ENCODE measurements at regions not wholly inside any gene's neighbourhood (a gene's known extent, or its start where the extent isn't known, plus 50 kb on each side); places are given as distances from the start of the nearest gene placed in this dataset.

DNA sequence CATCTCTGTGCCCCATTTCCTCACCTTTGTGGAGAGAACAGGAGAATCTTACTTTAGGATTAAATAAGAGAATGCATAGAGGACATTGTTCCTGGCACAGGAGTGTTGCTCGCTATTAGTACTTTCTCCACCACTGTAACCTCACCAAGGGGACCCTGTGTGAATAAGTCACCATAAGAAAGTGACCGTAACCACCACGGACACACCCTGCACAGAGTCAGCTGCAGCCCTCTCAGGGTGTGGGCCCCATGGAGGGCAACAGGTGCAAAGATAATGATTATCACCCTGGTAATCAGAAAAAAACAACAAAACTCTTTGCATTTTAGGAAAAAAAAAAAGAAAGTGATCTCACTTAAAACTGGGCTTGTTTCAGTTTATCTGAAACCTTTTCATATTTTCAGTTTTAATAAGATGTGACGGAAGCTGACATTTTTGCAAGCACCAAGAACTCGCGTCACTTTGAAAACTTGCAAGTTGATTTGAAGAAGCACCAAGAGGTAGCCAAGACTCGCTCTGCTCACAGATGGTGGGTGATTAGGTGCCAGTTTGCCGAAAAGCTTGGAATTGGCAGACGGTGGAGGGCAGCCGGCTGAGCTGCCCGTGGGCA is 87.0 kb upstream of the VRK1 start:
- TF ChIP-seq, protein P1, sequence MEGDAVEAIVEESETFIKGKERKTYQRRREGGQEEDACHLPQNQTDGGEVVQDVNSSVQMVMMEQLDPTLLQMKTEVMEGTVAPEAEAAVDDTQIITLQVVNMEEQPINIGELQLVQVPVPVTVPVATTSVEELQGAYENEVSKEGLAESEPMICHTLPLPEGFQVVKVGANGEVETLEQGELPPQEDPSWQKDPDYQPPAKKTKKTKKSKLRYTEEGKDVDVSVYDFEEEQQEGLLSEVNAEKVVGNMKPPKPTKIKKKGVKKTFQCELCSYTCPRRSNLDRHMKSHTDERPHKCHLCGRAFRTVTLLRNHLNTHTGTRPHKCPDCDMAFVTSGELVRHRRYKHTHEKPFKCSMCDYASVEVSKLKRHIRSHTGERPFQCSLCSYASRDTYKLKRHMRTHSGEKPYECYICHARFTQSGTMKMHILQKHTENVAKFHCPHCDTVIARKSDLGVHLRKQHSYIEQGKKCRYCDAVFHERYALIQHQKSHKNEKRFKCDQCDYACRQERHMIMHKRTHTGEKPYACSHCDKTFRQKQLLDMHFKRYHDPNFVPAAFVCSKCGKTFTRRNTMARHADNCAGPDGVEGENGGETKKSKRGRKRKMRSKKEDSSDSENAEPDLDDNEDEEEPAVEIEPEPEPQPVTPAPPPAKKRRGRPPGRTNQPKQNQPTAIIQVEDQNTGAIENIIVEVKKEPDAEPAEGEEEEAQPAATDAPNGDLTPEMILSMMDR (IDR thresholded peaks at IDR 0.05; ENCODE audit: low read length) = no peak
- TF ChIP-seq EZH2 (IDR thresholded peaks at IDR 0.05; ENCODE audit: borderline replicate concordance, low read length) = no peak
